HG02759 (cell line): ENCODE measurements at regions not wholly inside any gene's neighbourhood (a gene's known extent, or its start where the extent isn't known, plus 50 kb on each side); places are given as distances from the start of the nearest gene placed in this dataset.
"Not testable (repeated sequence)": the region's sequence is repeated elsewhere in the genome, so short reads cannot be mapped to it uniquely, and the experiment has no call there.

Source experiments
- ATAC-seq: cut with Tn5 transposase; IDR thresholded peaks from one replicate; pipeline ENCODE4 v1.9.1; 2021; ENCODE audit warnings: mild to moderate bottlenecking, moderate library complexity; ENCODE audit not compliant: unreplicated experiment

- ATAC-seq = no peak
Observed at GRCh38 chr15:94834494-94834893, 603.1 kb downstream of the MCTP2 start.

- ATAC-seq = no peak
Observed at GRCh38 chr15:94838281-94838680, 606.9 kb downstream of the MCTP2 start.

DNA sequence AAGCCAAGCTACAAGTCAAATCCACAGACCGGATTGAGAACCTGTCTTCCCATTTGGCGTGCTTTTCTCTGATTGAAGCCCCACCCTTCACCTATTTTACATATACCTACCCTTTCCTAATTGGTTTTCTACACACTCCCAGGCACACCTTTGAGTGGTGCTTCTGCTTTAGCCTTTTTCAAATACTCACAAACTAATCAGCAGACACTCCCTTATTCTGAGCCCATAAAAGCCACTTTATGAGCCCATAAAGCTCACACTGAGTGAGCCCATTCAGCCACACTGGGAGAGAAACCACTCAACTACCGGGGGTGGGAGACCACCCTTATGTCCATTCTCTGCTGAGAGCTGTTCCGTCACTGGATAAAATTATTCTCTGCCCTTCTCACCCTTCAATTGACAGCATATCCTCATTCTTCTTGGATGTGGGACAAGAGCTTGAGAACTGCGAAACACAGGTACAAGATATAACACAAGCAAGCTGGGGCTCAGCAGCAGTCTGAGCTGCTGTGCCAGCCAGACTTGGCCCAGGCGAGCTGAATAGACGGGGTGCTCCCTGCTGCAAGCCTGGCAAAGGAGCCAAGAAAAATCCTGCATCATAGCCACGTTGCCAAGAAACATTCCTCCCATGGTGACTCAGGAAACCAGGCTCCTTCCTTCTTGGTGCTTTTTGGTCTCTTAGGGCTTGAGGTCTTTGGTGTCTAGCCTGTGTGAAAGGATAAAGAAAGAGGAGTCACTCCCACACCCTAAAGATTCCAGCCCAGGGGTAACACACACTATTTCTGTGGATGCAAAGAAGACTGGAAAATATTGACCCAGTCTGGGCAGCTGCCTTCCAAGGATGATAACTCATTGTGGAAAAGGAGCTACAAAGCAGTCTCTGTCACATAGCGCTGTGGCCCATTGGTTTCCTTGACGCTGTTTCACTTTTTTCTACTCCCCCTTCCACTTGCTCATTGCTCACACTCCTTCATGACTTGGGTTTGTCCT lies 609.7 kb downstream of the MCTP2 start:
- no peak for ATAC-seq

DNA sequence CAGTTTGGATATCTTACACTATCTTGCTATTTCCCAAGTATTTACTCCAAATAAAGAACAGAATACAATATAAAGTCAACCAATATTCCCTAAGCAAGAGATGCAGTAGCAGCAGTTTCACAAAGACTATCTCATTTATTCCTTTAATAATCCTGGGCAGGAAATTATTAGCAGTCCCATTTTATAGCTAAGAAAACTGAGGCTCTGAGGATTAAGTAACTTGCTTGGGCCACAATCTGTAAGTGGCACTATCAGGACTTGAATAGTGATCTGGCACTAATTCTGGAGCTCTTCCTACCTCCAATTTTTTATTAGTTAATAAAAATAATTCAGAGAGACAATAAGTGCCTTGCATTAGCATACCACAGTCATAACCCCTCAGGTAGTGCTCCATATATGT lies 611.7 kb downstream of the MCTP2 start:
- ATAC-seq = no peak

- no peak for ATAC-seq
Observed at GRCh38 chr15:94844198-94844537, 612.8 kb downstream of the MCTP2 start.

GRCh38 chr15:94844538-94845389 lies 613.4 kb downstream of the MCTP2 start:
- no peak for ATAC-seq

DNA sequence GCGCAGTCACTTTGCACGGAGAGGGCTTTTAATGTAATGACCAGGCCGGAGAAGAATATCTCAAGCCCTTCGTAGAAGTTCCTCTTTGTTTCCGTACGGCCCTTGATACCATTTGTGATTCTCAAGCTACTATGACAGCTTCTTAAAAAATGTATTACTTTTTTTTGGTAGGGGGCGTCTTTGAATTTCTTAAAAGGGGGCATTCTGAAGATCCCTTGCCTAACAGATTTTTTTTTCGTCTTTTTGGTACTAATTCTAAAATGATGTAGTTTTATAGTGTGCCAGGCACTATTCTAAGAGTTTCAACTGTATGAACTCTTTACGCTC lies 614.0 kb downstream of the MCTP2 start:
- ATAC-seq = no peak

- no peak for ATAC-seq
Observed at GRCh38 chr15:94847325-94847724, 616.0 kb downstream of the MCTP2 start.

DNA sequence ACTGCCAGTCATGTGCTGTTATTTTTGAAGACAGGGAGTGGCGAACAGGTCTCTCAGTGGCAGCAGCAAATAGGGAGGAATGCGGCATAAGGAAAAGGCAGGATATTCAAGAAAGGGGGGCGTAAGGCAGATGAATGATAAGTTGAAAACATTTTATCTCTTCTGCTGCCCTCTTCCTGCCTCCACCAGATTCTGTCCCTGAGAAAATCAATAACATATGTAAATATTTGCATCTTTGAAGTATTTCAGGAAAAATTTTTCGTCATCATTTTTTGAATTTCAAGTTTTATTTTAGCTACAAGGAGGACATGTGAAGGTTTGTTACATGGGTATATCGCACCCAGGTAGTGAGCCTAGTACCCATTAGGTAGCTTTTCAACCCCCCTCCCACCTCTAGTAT lies 616.7 kb downstream of the MCTP2 start:
- no peak for ATAC-seq

DNA sequence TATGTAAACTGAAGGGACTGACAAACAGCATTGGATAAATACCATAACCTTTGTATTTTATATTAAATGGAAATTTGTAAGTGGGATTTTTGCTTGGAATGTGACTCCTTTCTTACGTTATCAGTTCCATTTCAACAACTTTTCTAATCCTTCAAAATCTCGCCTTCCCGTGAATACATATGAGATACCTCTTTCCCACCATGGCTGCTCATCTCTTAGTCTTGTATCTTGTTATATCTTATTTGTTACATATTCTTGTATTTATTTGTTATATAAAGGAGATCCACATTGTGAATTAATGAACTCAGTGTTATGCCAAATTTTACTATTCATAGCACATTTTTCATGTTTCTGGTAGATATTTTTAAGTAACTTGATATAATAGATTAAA lies 623.7 kb downstream of the MCTP2 start:
- ATAC-seq = no peak

DNA sequence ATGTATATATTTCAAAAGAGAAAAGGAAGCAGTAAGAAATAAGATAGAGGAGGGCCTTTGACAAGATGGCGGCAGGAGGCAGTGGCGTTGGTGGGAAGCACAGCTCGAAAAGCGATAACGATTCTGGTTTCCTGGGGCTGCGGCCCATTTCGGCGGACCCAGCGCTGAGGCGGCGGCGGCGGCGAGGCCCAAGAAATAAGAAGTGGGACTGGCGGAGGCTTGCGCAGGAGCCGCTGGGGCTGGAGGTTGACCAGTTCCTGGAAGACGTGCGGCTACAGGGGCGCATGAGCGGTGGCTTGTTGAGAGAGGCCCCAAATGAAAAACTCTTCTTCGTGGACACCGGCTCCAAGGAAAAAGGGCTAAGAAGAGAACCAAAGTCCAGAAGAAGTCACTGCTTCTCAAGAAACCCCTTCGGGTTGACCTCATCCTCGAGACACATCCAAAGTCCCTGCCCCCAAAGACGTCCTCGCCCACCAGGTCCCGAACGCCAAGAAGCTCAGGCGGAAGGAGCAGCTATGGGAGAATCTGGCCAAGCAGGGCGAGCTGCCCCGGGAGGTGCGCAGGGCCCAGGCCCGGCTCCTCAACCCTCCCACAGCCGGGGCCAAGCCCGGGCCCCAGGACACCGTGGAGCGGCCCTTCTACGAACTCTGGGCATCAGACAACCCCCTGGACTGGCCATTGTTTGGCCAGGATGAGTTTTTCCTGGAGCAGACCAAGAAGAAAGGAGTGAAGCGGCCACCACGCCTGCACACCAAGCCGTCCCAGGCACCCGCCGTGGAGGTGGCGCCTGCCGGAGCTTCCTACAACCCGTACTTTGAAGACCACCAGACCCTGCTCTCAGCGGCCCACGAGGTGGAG lies 624.3 kb downstream of the MCTP2 start:
- ATAC-seq = no peak

GRCh38 chr15:94856267-94856854 lies 625.0 kb downstream of the MCTP2 start:
- ATAC-seq = no peak

- ATAC-seq = no peak
Observed at GRCh38 chr15:94857466-94857865, 626.1 kb downstream of the MCTP2 start.

DNA sequence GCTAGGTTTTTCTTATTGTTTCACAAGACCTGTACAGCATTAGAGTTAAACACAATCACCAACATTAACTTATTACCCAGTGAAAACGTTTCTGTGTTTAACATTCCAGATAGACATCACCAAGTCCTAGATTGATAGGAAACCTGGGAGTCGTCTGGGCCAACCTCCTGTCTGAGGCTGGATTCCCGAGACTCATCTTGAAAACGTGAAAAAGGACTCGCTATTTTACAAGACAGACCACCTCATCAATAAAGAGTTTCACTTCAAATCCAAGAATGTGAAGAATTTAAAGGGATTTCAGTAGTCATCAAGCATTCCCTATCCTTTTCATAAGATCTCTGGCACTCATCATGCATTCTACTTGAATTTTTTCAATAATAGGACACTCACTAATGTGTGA lies 626.6 kb downstream of the MCTP2 start:
- no peak for ATAC-seq

DNA sequence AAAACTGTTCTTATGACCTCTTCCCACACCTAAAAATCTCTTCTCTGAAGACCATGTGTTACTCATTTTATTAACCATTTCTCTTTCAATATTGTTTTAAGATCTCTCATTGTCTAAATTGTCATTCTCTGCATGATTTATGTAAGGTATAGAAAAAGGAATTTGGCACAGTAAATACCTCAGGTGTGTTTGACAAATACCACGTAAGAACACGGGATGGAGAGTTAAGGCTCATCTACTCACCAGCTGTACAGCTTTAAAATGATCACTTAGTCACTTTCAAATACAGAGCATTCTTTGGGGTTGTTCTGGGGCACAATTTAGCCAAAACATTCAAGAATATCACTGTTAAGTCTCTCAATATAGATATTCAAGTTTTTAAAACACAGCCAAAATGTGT lies 627.1 kb downstream of the MCTP2 start:
- ATAC-seq = no peak

GRCh38 chr15:94858920-94859319 lies 627.6 kb downstream of the MCTP2 start:
- no peak for ATAC-seq

DNA sequence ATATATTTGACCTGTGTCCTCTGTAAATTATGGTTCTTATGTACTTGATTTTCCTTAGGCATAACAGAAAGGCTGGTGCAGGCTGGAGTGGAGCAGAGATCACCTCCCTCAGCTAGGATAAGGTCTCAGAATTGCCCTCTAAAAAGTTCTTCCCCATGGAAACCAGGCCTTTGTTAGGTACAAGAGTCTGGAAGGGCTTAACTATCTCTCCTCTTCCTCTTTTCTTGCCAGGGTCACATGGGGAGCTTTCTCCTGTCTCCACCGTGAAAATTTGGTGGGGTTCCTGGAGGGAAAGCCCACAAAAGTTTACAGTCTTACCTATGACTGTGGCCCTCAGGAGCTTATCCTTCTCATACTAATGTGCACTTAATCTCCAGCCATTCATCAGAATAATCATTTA lies 633.2 kb downstream of the MCTP2 start:
- ATAC-seq = no peak

DNA sequence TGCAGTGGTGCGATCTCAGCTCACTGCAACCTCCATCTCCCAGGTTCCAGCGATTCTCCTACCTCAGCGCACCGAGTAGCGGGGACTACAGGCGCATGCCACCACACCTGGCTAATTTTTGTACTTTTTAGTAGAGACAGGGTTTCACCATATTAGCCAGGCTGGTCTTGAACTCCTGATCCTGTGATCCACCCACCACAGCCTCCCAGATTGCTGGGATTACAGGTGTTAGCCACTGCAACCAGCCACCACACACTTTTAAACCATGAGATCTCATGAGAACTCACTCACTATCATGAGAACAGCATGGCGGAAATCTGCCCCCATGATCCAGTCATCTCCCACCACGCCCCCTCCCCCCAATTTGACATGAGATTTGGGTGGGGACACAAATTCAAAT lies 636.9 kb downstream of the MCTP2 start:
- ATAC-seq = not testable (repeated sequence)

DNA sequence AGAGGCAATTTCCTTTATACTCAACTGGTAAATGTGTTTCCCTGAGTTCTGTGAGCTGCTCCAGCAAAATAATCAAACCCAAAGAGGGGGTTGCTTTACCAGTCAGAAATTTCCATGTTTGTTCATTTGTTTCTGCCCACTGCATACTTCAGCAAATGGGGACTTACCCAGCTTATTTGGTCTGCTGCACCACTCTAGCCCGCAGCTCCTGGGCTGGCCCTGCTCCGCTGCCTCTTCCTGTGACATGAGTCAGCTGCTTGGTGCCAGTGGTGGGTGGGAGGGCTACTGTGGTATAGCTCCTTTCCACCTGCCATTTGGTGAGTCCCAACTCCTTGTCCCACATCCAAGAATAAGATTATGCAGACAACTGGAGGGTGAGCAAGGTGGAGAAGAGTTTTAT lies 644.2 kb downstream of the MCTP2 start:
- no peak for ATAC-seq

DNA sequence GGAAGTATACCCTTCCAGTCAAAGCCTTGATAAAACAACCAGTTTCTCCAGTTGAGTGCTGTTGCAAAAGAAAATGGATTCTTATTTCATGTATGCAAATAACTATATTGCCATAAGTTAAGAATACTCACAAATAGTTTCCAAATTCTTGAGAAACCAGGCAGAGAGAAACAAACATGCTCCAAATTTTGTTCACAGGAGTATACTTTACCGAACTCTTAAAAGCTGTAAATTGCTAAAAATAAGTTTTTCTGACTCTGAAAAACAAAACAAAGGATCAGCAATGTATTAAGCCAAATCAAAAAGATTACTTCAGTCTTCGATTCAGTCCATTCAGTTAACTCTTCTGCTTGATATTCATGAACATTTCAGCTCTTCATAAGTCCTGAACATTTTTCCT lies 646.5 kb downstream of the MCTP2 start:
- ATAC-seq = no peak
